HT1080 (cell line): ENCODE measurements at regions not wholly inside any gene's neighbourhood (a gene's known extent, or its start where the extent isn't known, plus 50 kb on each side); places are given as distances from the start of the nearest gene placed in this dataset.
A peak's percentile ranks its signal among the peaks of the same experiment; 100 is the strongest.
"Not testable (repeated sequence)": the region's sequence is repeated elsewhere in the genome, so short reads cannot be mapped to it uniquely, and the experiment has no call there.

Experiments used
- DNase-seq: peaks from one replicate; pipeline ENCODE4 v3.0.0-alpha.2; 2015; ENCODE audit warnings: low read depth

- peak; percentile 20 for DNase-seq
Measured at GRCh38 chr4:106869551-106869950, 166.6 kb downstream of the DKK2 start.

- peak; percentile 23 for DNase-seq
Measured at GRCh38 chr4:106868381-106869035, 167.6 kb downstream of the DKK2 start.

- DNase-seq: no peak
Measured at GRCh38 chr4:106864231-106864630, 171.9 kb downstream of the DKK2 start.

GRCh38 chr4:106854569-106855351 lies 181.4 kb downstream of the DKK2 start:
- DNase-seq: no peak

- DNase-seq: no peak
Measured at GRCh38 chr4:106852426-106852825, 183.7 kb downstream of the DKK2 start.

GRCh38 chr4:106851726-106852125 lies 184.4 kb downstream of the DKK2 start:
- DNase-seq: no peak

GRCh38 chr4:106850691-106851090 lies 185.4 kb downstream of the DKK2 start:
- DNase-seq: no peak

GRCh38 chr4:106835919-106836318 lies 200.2 kb downstream of the DKK2 start:
- no peak for DNase-seq

GRCh38 chr4:106830879-106831278 lies 205.2 kb downstream of the DKK2 start:
- no peak for DNase-seq

- no peak for DNase-seq
Measured at GRCh38 chr4:106818764-106819163, 217.3 kb downstream of the DKK2 start.

- DNase-seq: no peak
Measured at GRCh38 chr4:106816496-106816895, 219.6 kb downstream of the DKK2 start.

GRCh38 chr4:106810122-106810521 lies 226.0 kb downstream of the DKK2 start:
- DNase-seq: no peak

- peak; percentile 42 for DNase-seq
Measured at GRCh38 chr4:106809076-106809475, 227.0 kb downstream of the DKK2 start.

- DNase-seq: no peak
Measured at GRCh38 chr4:106806158-106806797, 229.8 kb downstream of the DKK2 start.

GRCh38 chr4:106803083-106803482 lies 233.0 kb downstream of the DKK2 start:
- DNase-seq: peak; percentile 20

- no peak for DNase-seq
Measured at GRCh38 chr4:106801386-106801785, 234.7 kb downstream of the DKK2 start.

GRCh38 chr4:106796876-106797275 lies 239.2 kb downstream of the DKK2 start:
- DNase-seq: no peak

- DNase-seq: no peak
Measured at GRCh38 chr4:106795326-106795725, 240.8 kb downstream of the DKK2 start.

- no peak for DNase-seq
Measured at GRCh38 chr4:106793933-106794332, 242.2 kb downstream of the DKK2 start.

GRCh38 chr4:106775636-106776035 lies 260.5 kb downstream of the DKK2 start:
- no peak for DNase-seq

- DNase-seq: not testable (repeated sequence)
Measured at GRCh38 chr4:106774055-106774454, 262.1 kb downstream of the DKK2 start.
